ENCODE measurements at regions not wholly inside any gene's neighbourhood (a gene's known extent, or its start where the extent isn't known, plus 50 kb on each side); places are given as distances from the start of the nearest gene placed in this dataset.

GRCh38 chr14:104440297-104440956 lies 139.1 kb upstream of the C14orf180 start:
- no peak for TF ChIP-seq GATA2 (IDR thresholded peaks at IDR 0.05; ENCODE audit: low read depth, low read length)
- TF ChIP-seq GATA3 (IDR thresholded peaks at IDR 0.05; ENCODE audit: low read depth, low read length) = no peak
